IMR-90 (cell line): ENCODE measurements at regions not wholly inside any gene's neighbourhood (a gene's known extent, or its start where the extent isn't known, plus 50 kb on each side); places are given as distances from the start of the nearest gene placed in this dataset.

Experiments used
- BHLHE40 ChIP-seq: fragments of 150-350 bp; IDR thresholded peaks from 2 replicates; pipeline ENCODE4 v1.6.1; 2016; ENCODE audit warnings: mild to moderate bottlenecking, low read depth, low read length
- CEBPB ChIP-seq: IDR thresholded peaks from 2 replicates; pipeline ENCODE4 v1.6.1; 2012; ENCODE audit warnings: low read depth, low read length, improper control_type of control experiment
- CHD1 ChIP-seq: IDR thresholded peaks from 2 replicates; pipeline ENCODE4 v1.6.1; 2012; ENCODE audit warnings: low read depth, low read length, improper control_type of control experiment
- FOS ChIP-seq: fragments of 150-350 bp; IDR thresholded peaks from 2 replicates; pipeline ENCODE4 v1.6.1; 2016; ENCODE audit warnings: low read depth, low read length
- MAFK ChIP-seq: IDR thresholded peaks from 2 replicates; pipeline ENCODE4 v1.6.1; 2012; ENCODE audit warnings: low read depth, low read length, improper control_type of control experiment
- MAZ ChIP-seq: IDR thresholded peaks from 2 replicates; pipeline ENCODE4 v1.6.1; 2012; ENCODE audit warnings: low read depth, mild to moderate bottlenecking, low read length, improper control_type of control experiment, moderate library complexity, borderline replicate concordance
- MXI1 ChIP-seq: IDR thresholded peaks from 2 replicates; pipeline ENCODE4 v1.6.1; 2012; ENCODE audit warnings: low read depth, mild to moderate bottlenecking, low read length, moderate library complexity, borderline replicate concordance
- POLR2A ChIP-seq: IDR thresholded peaks from 2 replicates; pipeline ENCODE4 v1.6.1; 2012; ENCODE audit warnings: mild to moderate bottlenecking, low read depth, low read length
- RAD21 ChIP-seq: IDR thresholded peaks from 2 replicates; pipeline ENCODE4 v1.6.1; 2012; ENCODE audit warnings: low read length, improper control_type of control experiment
- RFX5 ChIP-seq: IDR thresholded peaks from 2 replicates; pipeline ENCODE4 v1.8.0; 2012; ENCODE audit warnings: low read depth, mild to moderate bottlenecking, low read length, moderate library complexity
- TF ChIP-seq, protein P1 (sequence below): conservative IDR thresholded peaks from 2 replicates; pipeline ENCODE4 v1.5.1; 2012; ENCODE audit warnings: mild to moderate bottlenecking, low read depth, low read length, improper control_type of control experiment
- TF ChIP-seq, protein P2 (sequence below): fragments of 150-350 bp; IDR thresholded peaks from 2 replicates; pipeline ENCODE4 v1.6.1; 2017; ENCODE audit warnings: mild to moderate bottlenecking, antibody characterized with exemption, low read length, low read depth

DNA sequence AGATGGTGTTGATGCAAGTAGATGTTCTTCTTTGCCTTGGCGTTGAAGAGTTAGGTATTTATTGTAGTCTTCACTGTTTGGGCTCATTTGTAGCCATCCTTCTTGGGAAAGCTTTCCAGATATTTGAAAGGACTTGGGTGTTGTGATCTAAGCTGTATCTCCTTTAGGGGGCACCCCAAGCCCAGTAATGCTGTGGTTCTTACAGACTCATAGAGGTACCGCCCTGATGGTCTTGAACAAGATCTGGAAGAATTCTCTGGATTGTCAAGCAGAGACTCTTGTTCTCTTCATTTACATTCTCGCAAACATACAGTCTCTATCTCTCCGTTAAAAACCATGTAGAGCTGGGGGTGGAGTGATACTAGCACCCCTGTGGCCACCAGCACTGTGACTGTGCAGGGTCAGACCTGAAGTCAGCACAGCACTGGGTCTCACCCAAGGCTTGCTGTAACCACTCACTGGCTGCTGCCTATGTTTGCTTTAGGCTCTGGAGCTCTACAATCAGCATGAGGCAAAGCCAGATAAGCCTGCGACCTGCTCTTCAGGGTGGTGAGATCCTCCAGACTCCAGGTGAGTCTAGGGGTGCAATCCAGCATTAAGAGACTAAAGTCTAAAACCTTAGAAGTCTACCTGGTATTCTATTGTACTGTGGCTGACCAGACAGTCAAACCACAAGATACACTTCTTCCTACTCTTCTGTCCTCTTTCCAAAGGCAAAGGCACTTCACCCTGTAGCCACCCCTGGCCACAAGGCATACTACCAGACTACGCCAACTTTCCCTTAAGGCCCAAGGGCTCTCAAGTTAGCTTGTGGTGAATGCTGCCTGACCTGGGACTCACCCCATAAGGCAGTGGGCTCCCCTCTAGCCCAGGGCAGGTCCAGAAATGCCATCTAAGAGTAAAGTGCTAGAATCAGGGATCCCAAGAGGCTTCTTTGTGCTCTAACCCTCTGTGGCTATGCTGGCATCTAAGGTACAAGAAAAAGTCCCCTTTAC, 209.7 kb upstream of the TMEM196 start:
- TF ChIP-seq, protein P1, sequence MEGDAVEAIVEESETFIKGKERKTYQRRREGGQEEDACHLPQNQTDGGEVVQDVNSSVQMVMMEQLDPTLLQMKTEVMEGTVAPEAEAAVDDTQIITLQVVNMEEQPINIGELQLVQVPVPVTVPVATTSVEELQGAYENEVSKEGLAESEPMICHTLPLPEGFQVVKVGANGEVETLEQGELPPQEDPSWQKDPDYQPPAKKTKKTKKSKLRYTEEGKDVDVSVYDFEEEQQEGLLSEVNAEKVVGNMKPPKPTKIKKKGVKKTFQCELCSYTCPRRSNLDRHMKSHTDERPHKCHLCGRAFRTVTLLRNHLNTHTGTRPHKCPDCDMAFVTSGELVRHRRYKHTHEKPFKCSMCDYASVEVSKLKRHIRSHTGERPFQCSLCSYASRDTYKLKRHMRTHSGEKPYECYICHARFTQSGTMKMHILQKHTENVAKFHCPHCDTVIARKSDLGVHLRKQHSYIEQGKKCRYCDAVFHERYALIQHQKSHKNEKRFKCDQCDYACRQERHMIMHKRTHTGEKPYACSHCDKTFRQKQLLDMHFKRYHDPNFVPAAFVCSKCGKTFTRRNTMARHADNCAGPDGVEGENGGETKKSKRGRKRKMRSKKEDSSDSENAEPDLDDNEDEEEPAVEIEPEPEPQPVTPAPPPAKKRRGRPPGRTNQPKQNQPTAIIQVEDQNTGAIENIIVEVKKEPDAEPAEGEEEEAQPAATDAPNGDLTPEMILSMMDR, result peak; percentile 59
- TF ChIP-seq CHD1, result no peak
- TF ChIP-seq MAFK, result no peak
- TF ChIP-seq POLR2A, result no peak
- TF ChIP-seq BHLHE40, result no peak
- TF ChIP-seq FOS, result no peak
- no peak for TF ChIP-seq MAZ
- TF ChIP-seq, protein P2, sequence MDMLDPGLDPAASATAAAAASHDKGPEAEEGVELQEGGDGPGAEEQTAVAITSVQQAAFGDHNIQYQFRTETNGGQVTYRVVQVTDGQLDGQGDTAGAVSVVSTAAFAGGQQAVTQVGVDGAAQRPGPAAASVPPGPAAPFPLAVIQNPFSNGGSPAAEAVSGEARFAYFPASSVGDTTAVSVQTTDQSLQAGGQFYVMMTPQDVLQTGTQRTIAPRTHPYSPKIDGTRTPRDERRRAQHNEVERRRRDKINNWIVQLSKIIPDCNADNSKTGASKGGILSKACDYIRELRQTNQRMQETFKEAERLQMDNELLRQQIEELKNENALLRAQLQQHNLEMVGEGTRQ, result no peak
- TF ChIP-seq RFX5, result no peak
- peak; percentile 76 for TF ChIP-seq RAD21
- TF ChIP-seq MXI1, result no peak
- no peak for TF ChIP-seq CEBPB
